HCT116 (cell line): ENCODE measurements at regions not wholly inside any gene's neighbourhood (a gene's known extent, or its start where the extent isn't known, plus 50 kb on each side); places are given as distances from the start of the nearest gene placed in this dataset.

ENCODE experiments used
- ATAC-seq: fragments of 200-7000 bp; cut with Tn5 transposase; 2 replicates; pipeline ENCODE4 v1.9.1; 2020; ENCODE audit warnings: mild to moderate bottlenecking, moderate library complexity
- BruUV-seq: library from RNA; stranded (reverse); fragments of 400-500 nt; replicated peaks from 2 replicates; lab custom pipeline; 2021; lab: Mats Ljungman, UMichigan
- CTCF ChIA-PET: fragments of 300-600 bp; sonication (Branson Sonifier 250); formaldehyde crosslinking; loops from one replicate; lab custom pipeline; 2021; ENCODE audit warnings: antibody characterized with exemption; lab: Charles Lee
- POLR2A ChIA-PET: fragments of 300-600, 350-600 bp; sonication (Branson Sonifier 250); formaldehyde crosslinking; loops from one replicate; lab custom pipeline; 2021; ENCODE audit warnings: antibody characterized with exemption; lab: Charles Lee
- RAD21 ChIA-PET, 2 experiments: fragments of 300-600 bp; sonication (Branson Sonifier 250); formaldehyde crosslinking; loops; one replicate each; lab custom pipeline; 2023; ENCODE audit warnings: low total read pairs in 2 of 2; ENCODE audit not compliant: uncharacterized antibody in 2 of 2, unreplicated experiment in 2 of 2, low non-redundant PET in 1 of 2; lab: Charles Lee
- DNase-seq: peaks from one replicate; pipeline ENCODE4 v3.0.0-alpha.2; 2010; ENCODE audit warnings: low read depth, low spot score
- H2AFZ ChIP-seq: fragments of 200-600 bp; shearing (Covaris generic), sonication (generic); 2 replicates; pipeline ENCODE4 v1.6.1; 2017; ENCODE audit warnings: low read depth, mixed run types, mixed read lengths, antibody characterized with exemption, low read length; ENCODE audit not compliant: poor library complexity, severe bottlenecking
- H3K27ac ChIP-seq: 2 replicates; pipeline ENCODE4 v1.5.1; 2012; ENCODE audit warnings: low read depth, low read length
- H3K27me3 ChIP-seq: fragments of 200-600 bp; sonication (generic); 2 replicates; pipeline ENCODE4 v1.6.1; 2016; ENCODE audit warnings: mixed run types, low read length, mixed read lengths; ENCODE audit not compliant: insufficient read depth
- H3K36me3 ChIP-seq, 2 experiments: fragments of 200-500 bp in 1 of 2; fragments of 200-600 bp in 1 of 2; sonication (Bioruptor generic) in 1 of 2; sonication (generic) in 1 of 2; 2 replicates each; pipeline versions ENCODE4 v1.5.1 to v1.6.1; 2014 to 2016; ENCODE audit warnings: low read length in 2 of 2, inconsistent platforms in 1 of 2, mixed read lengths in 1 of 2, mixed run types in 1 of 2; ENCODE audit not compliant: insufficient read depth in 2 of 2, control insufficient read depth in 1 of 2
- H3K4me1 ChIP-seq, 2 experiments: fragments of 200-600 bp in 1 of 2; sonication (generic) in 1 of 2; 2 replicates each; pipeline versions ENCODE4 v1.5.1 to v1.6.1; 2012 to 2017; ENCODE audit warnings: low read length in 2 of 2, inconsistent platforms in 1 of 2, mild to moderate bottlenecking in 1 of 2, mixed read lengths in 1 of 2, mixed run types in 1 of 2, moderate library complexity in 1 of 2; ENCODE audit not compliant: insufficient read depth in 2 of 2, control insufficient read depth in 1 of 2
- H3K4me2 ChIP-seq: fragments of 200-600 bp; sonication (generic); 2 replicates; pipeline ENCODE4 v1.6.1; 2017; ENCODE audit warnings: mixed run types, low read length, mixed read lengths
- H3K4me3 ChIP-seq, 2 experiments: fragments of 200-600 bp in 1 of 2; sonication (generic) in 1 of 2; replicated peaks in 1 of 2; 2 replicates each; pipeline ENCODE4 v1.5.1; 2011 to 2016; ENCODE audit warnings: low read length in 2 of 2, control low read depth in 1 of 2, low read depth in 1 of 2, mild to moderate bottlenecking in 1 of 2, mixed read lengths in 1 of 2, mixed run types in 1 of 2
- H3K79me2 ChIP-seq: fragments of 200-600 bp; sonication (generic); 2 replicates; pipeline ENCODE4 v1.6.1; 2017; ENCODE audit warnings: mild to moderate bottlenecking, mixed run types, low read length, moderate library complexity, mixed read lengths; ENCODE audit not compliant: insufficient read depth
- H3K9ac ChIP-seq: fragments of 200-600 bp; sonication (generic); 2 replicates; pipeline ENCODE4 v1.6.1; 2016; ENCODE audit warnings: low read length, mixed read lengths
- H3K9me2 ChIP-seq: fragments of 200-600 bp; sonication (generic), shearing (Covaris generic); 2 replicates; pipeline ENCODE4 v1.6.1; 2017; ENCODE audit warnings: mixed run types, mild to moderate bottlenecking, moderate library complexity; ENCODE audit not compliant: insufficient read depth
- H3K9me3 ChIP-seq, 2 experiments: fragments of 200-500 bp in 1 of 2; fragments of 200-600 bp in 1 of 2; sonication (Bioruptor generic) in 1 of 2; sonication (generic) in 1 of 2; 2 replicates each; pipeline ENCODE4 v1.6.1; 2014 to 2017; ENCODE audit warnings: low read length in 2 of 2, mixed read lengths in 2 of 2, inconsistent platforms in 1 of 2, low read depth in 1 of 2, mild to moderate bottlenecking in 1 of 2, mixed run types in 1 of 2, moderate library complexity in 1 of 2; ENCODE audit not compliant: control insufficient read depth in 1 of 2, insufficient read depth in 1 of 2
- H4K20me1 ChIP-seq: fragments of 200-600 bp; sonication (generic), shearing (Covaris generic); 2 replicates; pipeline ENCODE4 v1.6.1; 2017; ENCODE audit warnings: mixed run types, mild to moderate bottlenecking, moderate library complexity; ENCODE audit not compliant: insufficient read depth
- POLR2A ChIP-seq: IDR thresholded peaks from 2 replicates; pipeline ENCODE4 v1.7.0; 2011; ENCODE audit warnings: borderline replicate concordance; ENCODE audit not compliant: insufficient read depth, insufficient read length; ENCODE audit errors: extremely low read depth
- POLR2AphosphoS5 ChIP-seq: IDR thresholded peaks from 2 replicates; pipeline ENCODE4 v1.6.1; 2011; ENCODE audit warnings: mild to moderate bottlenecking, low read depth, low read length, moderate library complexity
- REST ChIP-seq: IDR thresholded peaks from 2 replicates; pipeline ENCODE4 v1.6.1; 2012; ENCODE audit warnings: low read depth
- TCF7L2 ChIP-seq: IDR thresholded peaks from 2 replicates; pipeline ENCODE4 v1.7.0; 2011; ENCODE audit warnings: borderline replicate concordance, inconsistent platforms; ENCODE audit not compliant: insufficient read depth, insufficient read length; ENCODE audit errors: extremely low read depth
- YY1 ChIP-seq: IDR thresholded peaks from 2 replicates; pipeline ENCODE4 v1.6.1; 2011; ENCODE audit warnings: low read length, low read depth, moderate library complexity, mild to moderate bottlenecking; ENCODE audit not compliant: insufficient replicate concordance; ENCODE audit errors: extremely low read depth
- ZBTB33 ChIP-seq: IDR thresholded peaks from 2 replicates; pipeline ENCODE4 v1.6.1; 2011; ENCODE audit warnings: mild to moderate bottlenecking, low read length, moderate library complexity; ENCODE audit not compliant: insufficient replicate concordance; ENCODE audit errors: extremely low read depth
- ZFX ChIP-seq: fragments of 450-650 bp; IDR thresholded peaks from 2 replicates; pipeline ENCODE4 v1.6.1; 2017
- ZNF274 ChIP-seq: fragments of 200-500 bp; sonication (Bioruptor generic); IDR thresholded peaks from 2 replicates; pipeline ENCODE4 v1.6.1; 2014; ENCODE audit warnings: mild to moderate bottlenecking, low read depth, low read length, inconsistent platforms
- intact Hi-C: fragments of 100-400 bp; cut with micrococcal nuclease; formaldehyde crosslinking; loops from 2 replicates; pipeline ENCODE4 v1.10.0; 2022

DNA sequence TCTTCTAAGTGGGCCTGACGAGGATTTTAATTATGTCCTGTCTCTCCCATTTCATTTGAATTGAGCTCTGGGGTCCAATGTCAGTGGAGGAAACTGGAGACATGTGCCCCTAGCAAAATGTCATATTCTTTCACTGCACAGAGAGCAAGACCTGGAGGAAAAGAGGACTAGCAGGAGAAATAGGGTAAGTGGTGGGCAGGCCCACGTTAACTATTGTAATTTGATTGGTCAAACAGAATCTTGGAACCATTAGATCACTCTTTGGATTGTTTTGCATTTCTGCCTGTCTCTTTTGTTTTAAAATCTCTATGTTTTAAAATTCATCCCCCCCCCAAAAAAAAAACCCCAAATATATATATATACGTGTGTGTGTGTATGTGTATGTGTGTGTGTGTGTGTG lies 113.9 kb upstream of the PELI2 start:
- intact Hi-C loops, result no loop called here
- Histone ChIP-seq H3K4me2 (no peak overlapping the region), H4K20me1 (no peaks in the 10 kb centered on the region), H3K79me2 (no peaks in the 10 kb centered on the region), H3K9me2 (no peaks in the 10 kb centered on the region), H3K27me3 (no peaks in the 10 kb centered on the region), H3K4me3 (no peak overlapping the region), H3K36me3 (no peaks in the 10 kb centered on the region), H3K9me3 (no peaks in the 10 kb centered on the region), H2AFZ (no peak overlapping the region), H3K27ac (no peak overlapping the region), H3K9ac (no peak overlapping the region), H3K4me1 (no peaks in the 10 kb centered on the region)
- ATAC-seq (no peak), DNase-seq (no peak)
- POLR2A ChIA-PET, result no interaction called here
- RAD21 ChIA-PET, result no interaction called here
- CTCF ChIA-PET, result no interaction called here
- no TSS peak for BruUV-seq
- TF ChIP-seq REST (no peak), ZBTB33 (no peak), TCF7L2 (no peak), ZNF274 (no peak), ZFX (no peak), POLR2A (no peak), YY1 (no peak), POLR2AphosphoS5 (no peak)
